SU-DHL-6 (cell line): ENCODE measurements at regions not wholly inside any gene's neighbourhood (a gene's known extent, or its start where the extent isn't known, plus 50 kb on each side); places are given as distances from the start of the nearest gene placed in this dataset.
"Not testable (repeated sequence)": the region's sequence is repeated elsewhere in the genome, so short reads cannot be mapped to it uniquely, and the experiment has no call there.

ENCODE experiments used
- H2AFZ ChIP-seq: fragments of 200-600 bp; sonication (generic); 2 replicates; pipeline ENCODE4 v1.6.1; 2014; ENCODE audit warnings: low read depth, mild to moderate bottlenecking, moderate library complexity, mixed read lengths, antibody characterized with exemption, low read length; ENCODE audit not compliant: severe bottlenecking
- H3F3A ChIP-seq: fragments of 200-600 bp; shearing (Covaris generic); 2 replicates; pipeline ENCODE4 v1.6.0; 2016; ENCODE audit warnings: antibody characterized with exemption, mild to moderate bottlenecking; ENCODE audit not compliant: insufficient read depth
- H3K27ac ChIP-seq: fragments of 200-600 bp; sonication (generic); 2 replicates; pipeline ENCODE4 v1.5.1; 2016; ENCODE audit warnings: low read depth, mild to moderate bottlenecking, low read length, moderate library complexity, mixed read lengths
- H3K27me3 ChIP-seq: fragments of 200-600 bp; sonication (generic), shearing (Covaris generic); 2 replicates; pipeline ENCODE4 v1.6.0; 2014; ENCODE audit warnings: mild to moderate bottlenecking, low read length
- H3K36me3 ChIP-seq: fragments of 200-600 bp; sonication (generic); 2 replicates; pipeline ENCODE4 v1.6.1; 2014; ENCODE audit warnings: mild to moderate bottlenecking, low read length, mixed read lengths
- H3K4me2 ChIP-seq: fragments of 300-600, 200-600 bp; shearing (Covaris generic), sonication (generic); 2 replicates; pipeline ENCODE4 v1.6.0; 2014; ENCODE audit warnings: low read length, low read depth, mild to moderate bottlenecking; ENCODE audit not compliant: poor library complexity, severe bottlenecking
- H3K4me3 ChIP-seq: fragments of 200-600 bp; sonication (generic); 2 replicates; pipeline ENCODE4 v1.5.1; 2014; ENCODE audit warnings: antibody characterized with exemption, low read length, mild to moderate bottlenecking, mixed read lengths; ENCODE audit not compliant: insufficient read depth, poor library complexity, severe bottlenecking
- H3K79me2 ChIP-seq: fragments of 200-600 bp; sonication (generic); 2 replicates; pipeline ENCODE4 v1.6.1; 2014; ENCODE audit warnings: mild to moderate bottlenecking, low read length, moderate library complexity; ENCODE audit not compliant: insufficient read depth
- H3K9ac ChIP-seq: fragments of 200-600 bp; sonication (generic); 2 replicates; pipeline ENCODE4 v1.7.0; 2014; ENCODE audit warnings: mild to moderate bottlenecking, low read length
- H3K9me2 ChIP-seq: fragments of 200-600 bp; sonication (generic); replicated peaks from 2 replicates; pipeline ENCODE4 v1.6.1; 2014; ENCODE audit warnings: low read length; ENCODE audit not compliant: insufficient read depth
- H3K9me3 ChIP-seq: fragments of 200-600 bp; sonication (generic); 2 replicates; pipeline ENCODE4 v1.6.1; 2014; ENCODE audit warnings: low read length, mixed read lengths; ENCODE audit not compliant: insufficient read depth
- H4K20me1 ChIP-seq: fragments of 200-600 bp; sonication (generic); 2 replicates; pipeline ENCODE4 v1.6.1; 2014; ENCODE audit warnings: low read depth, mild to moderate bottlenecking, antibody characterized with exemption, low read length, moderate library complexity, mixed read lengths
- CTCF ChIP-seq: fragments of 200-600 bp; sonication (generic); IDR thresholded peaks from one replicate; pipeline ENCODE4 v1.5.1; 2017; ENCODE audit warnings: antibody characterized with exemption, mild to moderate bottlenecking, low read length, moderate library complexity; ENCODE audit not compliant: insufficient read depth, poor library complexity, severe bottlenecking
- EZH2phosphoT487 ChIP-seq: fragments of 200-600 bp; sonication (generic), shearing (Covaris generic); conservative IDR thresholded peaks from 2 replicates; pipeline ENCODE4 v1.6.1; 2018; ENCODE audit warnings: mild to moderate bottlenecking, antibody characterized with exemption, low read length, moderate library complexity, mixed read lengths

- Histone ChIP-seq H3K9me2 (no peaks in the 10 kb centered on the region), H3K9me3 (no peaks in the 10 kb centered on the region), H2AFZ (no peak overlapping the region), H3K27me3 (no peaks in the 10 kb centered on the region), H3K9ac (no peak overlapping the region), H3K36me3 (no peaks in the 10 kb centered on the region), H3K79me2 (no peaks in the 10 kb centered on the region), H3K4me2 (no peak overlapping the region), H4K20me1 (no peaks in the 10 kb centered on the region), H3K4me3 (no peak overlapping the region), H3K27ac (no peak overlapping the region), H3F3A (no peaks in the 10 kb centered on the region)
- TF ChIP-seq CTCF (no peak), EZH2phosphoT487 (no peak)
These were observed 535.3 kb upstream of the HS3ST5 start for GRCh38 chr6:114878091-114878490.

- Histone ChIP-seq H3K9me2 (no peaks in the 10 kb centered on the region), H3K27me3 (no peaks in the 10 kb centered on the region), H2AFZ (no peak overlapping the region), H3K36me3 (no peaks in the 10 kb centered on the region), H3F3A (no peaks in the 10 kb centered on the region), H3K4me2 (no peak overlapping the region), H4K20me1 (no peaks in the 10 kb centered on the region), H3K27ac (no peak overlapping the region), H3K9me3 (no peaks in the 10 kb centered on the region), H3K79me2 (no peaks in the 10 kb centered on the region), H3K4me3 (no peak overlapping the region), H3K9ac (no peak overlapping the region)
- TF ChIP-seq EZH2phosphoT487 = no peak
- TF ChIP-seq CTCF = no peak
These were observed 531.6 kb upstream of the HS3ST5 start for GRCh38 chr6:114874410-114874809.

- not testable (repeated sequence) for H3F3A ChIP-seq, H3K9ac ChIP-seq, H4K20me1 ChIP-seq, H3K36me3 ChIP-seq, H3K27ac ChIP-seq, H3K4me2 ChIP-seq, H3K9me3 ChIP-seq, H3K79me2 ChIP-seq, H3K9me2 ChIP-seq, H2AFZ ChIP-seq, H3K4me3 ChIP-seq, H3K27me3 ChIP-seq
These were observed 522.7 kb upstream of the HS3ST5 start for GRCh38 chr6:114865506-114865905.

GRCh38 chr6:114863610-114864009, 520.8 kb upstream of the HS3ST5 start:
- H3F3A ChIP-seq = no peaks in the 10 kb centered on the region
- H3K4me2 ChIP-seq = no peak overlapping the region
- H3K27ac ChIP-seq = no peak overlapping the region
- H4K20me1 ChIP-seq = no peaks in the 10 kb centered on the region
- TF ChIP-seq EZH2phosphoT487 (no peak), CTCF (no peak)
- no peaks in the 10 kb centered on the region for H3K79me2 ChIP-seq
- H2AFZ ChIP-seq = no peak overlapping the region
- H3K9me3 ChIP-seq = no peaks in the 10 kb centered on the region
- no peaks in the 10 kb centered on the region for H3K9me2 ChIP-seq
- H3K27me3 ChIP-seq = no peaks in the 10 kb centered on the region
- no peak overlapping the region for H3K4me3 ChIP-seq
- H3K36me3 ChIP-seq = no peaks in the 10 kb centered on the region
- H3K9ac ChIP-seq = no peak overlapping the region
